ENCODE measurements at regions not wholly inside any gene's neighbourhood (a gene's known extent, or its start where the extent isn't known, plus 50 kb on each side); places are given as distances from the start of the nearest gene placed in this dataset.

- Histone ChIP-seq H3K4me2 (ENCODE audit: insufficient read depth, low read length) (no peak overlapping the region), H3K27ac (ENCODE audit: insufficient read depth, low read depth, low read length) (no peak overlapping the region), H3K9me1 (replicated peaks; ENCODE audit: control insufficient read depth, extremely low read depth, insufficient read depth, low read length) (no peaks in the 10 kb centered on the region), H3K9ac (replicated peaks; ENCODE audit: extremely low read depth, insufficient read depth, low read length) (no peak overlapping the region), H3K27me3 (ENCODE audit: control insufficient read depth in 2 of 2, insufficient read depth in 2 of 2, low read length in 2 of 2) (no peaks in the 10 kb centered on the region), H3K36me3 (ENCODE audit: control insufficient read depth in 2 of 2, extremely low read depth in 1 of 2, insufficient read depth in 2 of 2, low read length in 2 of 2) (no peaks in the 10 kb centered on the region), H3K79me2 (ENCODE audit: control insufficient read depth, insufficient read depth, low read length) (no peaks in the 10 kb centered on the region), H4K20me1 (replicated peaks; ENCODE audit: control insufficient read depth, extremely low read depth, insufficient read depth, low read length) (no peaks in the 10 kb centered on the region), H3K9me3 (replicated peaks; ENCODE audit: control insufficient read depth, insufficient read depth, low read length) (no peaks in the 10 kb centered on the region), H2AFZ (ENCODE audit: low read depth, low read length) (no peak overlapping the region), H3K4me3 (replicated peaks in 1 of 3; ENCODE audit: insufficient read depth in 1 of 3, low read depth in 1 of 3, low read length in 3 of 3) (no peak overlapping the region), H3K4me1 (ENCODE audit: control insufficient read depth, extremely low read depth, insufficient read depth, low read length) (no peaks in the 10 kb centered on the region)
- DNase-seq (ENCODE audit: low read depth, low spot score) (no peak), FAIRE-seq (no peak)
- BruUV-seq (replicated peaks) = no TSS peak
- POLR2A ChIA-PET = no interaction called here
- intact Hi-C loops (cut with micrococcal nuclease) = no loop called here
- TF ChIP-seq MAX (IDR thresholded peaks at IDR 0.05; ENCODE audit: insufficient read depth, insufficient read length) = no peak
- no peak for TF ChIP-seq POLR2A (IDR thresholded peaks at IDR 0.05; ENCODE audit: low read depth, low read length)
- TF ChIP-seq CTCF (IDR thresholded peaks at IDR 0.05; ENCODE audit: extremely low read depth in 1 of 2, insufficient read depth in 1 of 2, low read depth in 1 of 2, low read length in 2 of 2) = no peak
- no peak for TF ChIP-seq GATA2 (IDR thresholded peaks at IDR 0.05; ENCODE audit: insufficient read depth, insufficient read length, low read depth, low read length)
- no peak for TF ChIP-seq FOS (IDR thresholded peaks at IDR 0.05; ENCODE audit: borderline replicate concordance, insufficient read depth, low read length)
- no peak for TF ChIP-seq EZH2 (IDR thresholded peaks at IDR 0.05; ENCODE audit: borderline replicate concordance, low read depth, low read length, severe bottlenecking)
- CTCF ChIA-PET = no interaction called here
- dilution Hi-C loops (cut with MboI; ENCODE audit: extremely low pct_ligation_motif_present, low sequenced_read_pairs) = no loop called here
Measured at GRCh38 chr5:8523501-8523900, 654.6 kb downstream of the MTRR start.

- Histone ChIP-seq H2AFZ (ENCODE audit: low read depth, low read length) (no peak overlapping the region), H3K36me3 (ENCODE audit: control insufficient read depth in 2 of 2, extremely low read depth in 1 of 2, insufficient read depth in 2 of 2, low read length in 2 of 2) (no peaks in the 10 kb centered on the region), H3K9me1 (replicated peaks; ENCODE audit: control insufficient read depth, extremely low read depth, insufficient read depth, low read length) (no peaks in the 10 kb centered on the region), H3K27ac (ENCODE audit: insufficient read depth, low read depth, low read length) (no peak overlapping the region), H3K9ac (replicated peaks; ENCODE audit: extremely low read depth, insufficient read depth, low read length) (no peak overlapping the region), H3K4me1 (ENCODE audit: control insufficient read depth, extremely low read depth, insufficient read depth, low read length) (no peaks in the 10 kb centered on the region), H3K27me3 (ENCODE audit: control insufficient read depth in 2 of 2, insufficient read depth in 2 of 2, low read length in 2 of 2) (no peaks in the 10 kb centered on the region), H3K9me3 (replicated peaks; ENCODE audit: control insufficient read depth, insufficient read depth, low read length) (no peaks in the 10 kb centered on the region), H3K4me2 (ENCODE audit: insufficient read depth, low read length) (no peak overlapping the region), H3K4me3 (replicated peaks in 1 of 3; ENCODE audit: insufficient read depth in 1 of 3, low read depth in 1 of 3, low read length in 3 of 3) (no peak overlapping the region), H3K79me2 (ENCODE audit: control insufficient read depth, insufficient read depth, low read length) (no peaks in the 10 kb centered on the region), H4K20me1 (replicated peaks; ENCODE audit: control insufficient read depth, extremely low read depth, insufficient read depth, low read length) (no peaks in the 10 kb centered on the region)
- intact Hi-C loops (cut with micrococcal nuclease) (no loop called here), dilution Hi-C loops (cut with MboI; ENCODE audit: extremely low pct_ligation_motif_present, low sequenced_read_pairs) (no loop called here)
- BruUV-seq (replicated peaks) = no TSS peak
- no peak for FAIRE-seq
- TF ChIP-seq JUN (IDR thresholded peaks at IDR 0.05; ENCODE audit: borderline replicate concordance, insufficient read depth, insufficient read length, low read depth) (no peak), GATA2 (IDR thresholded peaks at IDR 0.05; ENCODE audit: insufficient read depth, insufficient read length, low read depth, low read length) (no peak), EZH2 (IDR thresholded peaks at IDR 0.05; ENCODE audit: borderline replicate concordance, low read depth, low read length, severe bottlenecking) (no peak), MAX (IDR thresholded peaks at IDR 0.05; ENCODE audit: insufficient read depth, insufficient read length) (no peak), FOS (IDR thresholded peaks at IDR 0.05; ENCODE audit: borderline replicate concordance, insufficient read depth, low read length) (no peak), POLR2A (IDR thresholded peaks at IDR 0.05; ENCODE audit: low read depth, low read length) (no peak), POLR2AphosphoS5 (IDR thresholded peaks at IDR 0.05; ENCODE audit: insufficient read depth, low read depth, low read length) (no peak), MYC (IDR thresholded peaks at IDR 0.05; ENCODE audit: low read depth, low read length) (no peak), CTCF (IDR thresholded peaks at IDR 0.05; ENCODE audit: extremely low read depth in 1 of 2, insufficient read depth in 1 of 2, low read depth in 1 of 2, low read length in 2 of 2) (no peak)
- no peak for DNase-seq (ENCODE audit: low read depth, low spot score)
- CTCF ChIA-PET = no interaction called here
- POLR2A ChIA-PET = no interaction called here
Measured at GRCh38 chr5:8525819-8526218, 656.9 kb downstream of the MTRR start.

All from endothelial cell of umbilical vein (primary cell).